ENCODE measurements at regions not wholly inside any gene's neighbourhood (a gene's known extent, or its start where the extent isn't known, plus 50 kb on each side); places are given as distances from the start of the nearest gene placed in this dataset.

GRCh38 chr20:51936377-51936776 lies 134.1 kb upstream of the SALL4 start:
- TF ChIP-seq CTCF (IDR thresholded peaks at IDR 0.05; ENCODE audit: low read depth, low read length) = no peak
- DNase-seq (ENCODE audit: low read depth in 1 of 2, low spot score in 1 of 2) = no peak
- Histone ChIP-seq H3K4me3 (no peak overlapping the region), H3K36me3 (no peaks in the 10 kb centered on the region), H3K27ac (no peak overlapping the region), H3K27me3 (no peaks in the 10 kb centered on the region), H3K4me1 (ENCODE audit: low read depth) (no peaks in the 10 kb centered on the region), H3K9me3 (ENCODE audit: low read depth) (no peaks in the 10 kb centered on the region)

- DNase-seq (ENCODE audit: low read depth in 1 of 2, low spot score in 1 of 2) = no peak
- no peaks in the 10 kb centered on the region for H3K4me1 ChIP-seq (ENCODE audit: low read depth)
- no peaks in the 10 kb centered on the region for H3K36me3 ChIP-seq
- no peak overlapping the region for H3K4me3 ChIP-seq
- H3K9me3 ChIP-seq (ENCODE audit: low read depth) = no peaks in the 10 kb centered on the region
- H3K27me3 ChIP-seq = no peaks in the 10 kb centered on the region
- no peak overlapping the region for H3K27ac ChIP-seq
- no peak for TF ChIP-seq CTCF (IDR thresholded peaks at IDR 0.05; ENCODE audit: low read depth, low read length)
Measured at GRCh38 chr20:51935003-51935358, 132.7 kb upstream of the SALL4 start.

- DNase-seq (ENCODE audit: low read depth in 1 of 2, low spot score in 1 of 2) = no peak
- Histone ChIP-seq H3K27me3 (no peaks in the 10 kb centered on the region), H3K4me1 (ENCODE audit: low read depth) (no peaks in the 10 kb centered on the region), H3K27ac (no peak overlapping the region), H3K9me3 (ENCODE audit: low read depth) (no peaks in the 10 kb centered on the region), H3K4me3 (no peak overlapping the region), H3K36me3 (no peaks in the 10 kb centered on the region)
- no peak for TF ChIP-seq CTCF (IDR thresholded peaks at IDR 0.05; ENCODE audit: low read depth, low read length)
Measured at GRCh38 chr20:51934301-51935002, 132.1 kb upstream of the SALL4 start.

- DNase-seq (ENCODE audit: low read depth in 1 of 2, low spot score in 1 of 2) = peak in 1 of 2 donors; percentile 25
- Histone ChIP-seq H3K4me3 (no peak overlapping the region), H3K27ac (no peak overlapping the region), H3K9me3 (ENCODE audit: low read depth) (no peaks in the 10 kb centered on the region), H3K27me3 (no peaks in the 10 kb centered on the region), H3K4me1 (ENCODE audit: low read depth) (no peaks in the 10 kb centered on the region), H3K36me3 (no peaks in the 10 kb centered on the region)
- no peak for TF ChIP-seq CTCF (IDR thresholded peaks at IDR 0.05; ENCODE audit: low read depth, low read length)
Measured at GRCh38 chr20:51931371-51931781, 129.1 kb upstream of the SALL4 start.

GRCh38 chr20:51930775-51931174 lies 128.5 kb upstream of the SALL4 start:
- no peaks in the 10 kb centered on the region for H3K9me3 ChIP-seq (ENCODE audit: low read depth)
- H3K4me3 ChIP-seq = no peak overlapping the region
- H3K4me1 ChIP-seq (ENCODE audit: low read depth) = no peaks in the 10 kb centered on the region
- no peaks in the 10 kb centered on the region for H3K27me3 ChIP-seq
- H3K36me3 ChIP-seq = no peaks in the 10 kb centered on the region
- peak in 1 of 2 donors; percentile 90 for DNase-seq (ENCODE audit: low read depth in 1 of 2, low spot score in 1 of 2)
- TF ChIP-seq CTCF (IDR thresholded peaks at IDR 0.05; ENCODE audit: low read depth, low read length) = no peak
- H3K27ac ChIP-seq = no peak overlapping the region

Measured in cardiac muscle cell (in vitro differentiated cells and primary cell).